ENCODE measurements at regions not wholly inside any gene's neighbourhood (a gene's known extent, or its start where the extent isn't known, plus 50 kb on each side); places are given as distances from the start of the nearest gene placed in this dataset.
"Not testable (repeated sequence)": the region's sequence is repeated elsewhere in the genome, so short reads cannot be mapped to it uniquely, and the experiment has no call there.

GRCh38 chr9:67369664-67370063 is 377.3 kb upstream of the SPATA31A3 start:
- TF ChIP-seq CTCF, POLR2A, EP300, POLR2AphosphoS5 (IDR thresholded peaks at IDR 0.05): not testable (repeated sequence)

Measured in upper lobe of left lung (tissue), 4 donors.